ENCODE measurements at regions not wholly inside any gene's neighbourhood (a gene's known extent, or its start where the extent isn't known, plus 50 kb on each side); places are given as distances from the start of the nearest gene placed in this dataset.

DNA sequence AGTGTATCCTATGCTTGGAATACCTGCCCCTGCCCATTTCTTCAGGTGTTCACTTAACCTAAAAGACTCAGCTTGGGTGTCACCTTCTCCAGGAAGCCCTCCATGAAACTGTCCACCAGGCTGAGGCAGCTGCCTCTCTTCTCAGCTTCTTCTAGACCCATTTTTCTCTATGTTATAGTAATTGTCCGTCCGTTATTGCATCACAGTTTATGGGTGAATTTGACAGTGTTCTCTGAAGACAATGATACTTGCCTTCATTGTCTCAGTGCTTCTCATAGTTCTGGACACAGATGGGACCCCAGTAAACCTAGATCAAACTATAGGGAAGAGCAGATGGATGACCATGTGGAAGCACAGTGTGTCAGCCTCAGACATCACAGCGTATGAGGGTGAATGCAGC is 238.0 kb upstream of the MOCS1 start:
- no peak for DNase-seq
- intact Hi-C loops (cut with DNase I; ENCODE audit: low total_unique reads) = no loop called here
- 89 to 93% (median 91%) methylated on average over 3 of the region's 3 CpGs for WGBS, 5 donors
- TF ChIP-seq POLR2AphosphoS5 (IDR thresholded peaks at IDR 0.05) = no peak
- Histone ChIP-seq H3K27me3 (replicated peaks in 1 of 7) (peaks cover 0 to 8% (median 0%) of the 10 kb centered on the region in 7 donors), H3K27ac (no peak overlapping the region), H3K4me3 (no peak overlapping the region), H3K9me3 (no peaks in the 10 kb centered on the region), H3K36me3 (no peaks in the 10 kb centered on the region), H3K4me1 (no peaks in the 10 kb centered on the region)

GRCh38 chr6:40171343-40171742 is 237.1 kb upstream of the MOCS1 start:
- 50 to 81% (median 62%) methylated on average over 1 of the region's 1 CpG for WGBS, 5 donors
- no peaks in the 10 kb centered on the region for H3K9me3 ChIP-seq
- H3K36me3 ChIP-seq = no peaks in the 10 kb centered on the region
- intact Hi-C loops (cut with DNase I; ENCODE audit: low total_unique reads) = no loop called here
- no peak for DNase-seq
- no peaks in the 10 kb centered on the region for H3K4me1 ChIP-seq
- H3K27ac ChIP-seq = no peak overlapping the region
- H3K4me3 ChIP-seq = no peak overlapping the region
- H3K27me3 ChIP-seq (replicated peaks in 1 of 7) = peaks cover 0 to 6% (median 0%) of the 10 kb centered on the region in 7 donors
- TF ChIP-seq POLR2A (IDR thresholded peaks at IDR 0.05) = no peak
- no peak for TF ChIP-seq POLR2AphosphoS5 (IDR thresholded peaks at IDR 0.05)
- no peak for TF ChIP-seq CTCF (IDR thresholded peaks at IDR 0.05 in 8 of 11, conservative IDR thresholded peaks at IDR 0.05 in 3 of 11)

- no peaks in the 10 kb centered on the region for H3K9me3 ChIP-seq
- peaks cover 0 to 5% (median 0%) of the 10 kb centered on the region in 7 donors for H3K27me3 ChIP-seq (replicated peaks in 1 of 7)
- H3K4me1 ChIP-seq = no peaks in the 10 kb centered on the region
- intact Hi-C loops (cut with DNase I; ENCODE audit: low total_unique reads) = no loop called here
- TF ChIP-seq POLR2AphosphoS5 (IDR thresholded peaks at IDR 0.05) (no peak), CTCF (IDR thresholded peaks at IDR 0.05 in 8 of 11, conservative IDR thresholded peaks at IDR 0.05 in 3 of 11) (no peak), POLR2A (IDR thresholded peaks at IDR 0.05) (no peak)
- no peak overlapping the region for H3K27ac ChIP-seq
- DNase-seq = no peak
- H3K36me3 ChIP-seq = no peaks in the 10 kb centered on the region
- WGBS, 5 donors = 48 to 61% (median 58%) methylated on average over 2 of the region's 2 CpGs
- H3K4me3 ChIP-seq = no peak overlapping the region
These were observed 236.6 kb upstream of the MOCS1 start for GRCh38 chr6:40170856-40171255.

DNA sequence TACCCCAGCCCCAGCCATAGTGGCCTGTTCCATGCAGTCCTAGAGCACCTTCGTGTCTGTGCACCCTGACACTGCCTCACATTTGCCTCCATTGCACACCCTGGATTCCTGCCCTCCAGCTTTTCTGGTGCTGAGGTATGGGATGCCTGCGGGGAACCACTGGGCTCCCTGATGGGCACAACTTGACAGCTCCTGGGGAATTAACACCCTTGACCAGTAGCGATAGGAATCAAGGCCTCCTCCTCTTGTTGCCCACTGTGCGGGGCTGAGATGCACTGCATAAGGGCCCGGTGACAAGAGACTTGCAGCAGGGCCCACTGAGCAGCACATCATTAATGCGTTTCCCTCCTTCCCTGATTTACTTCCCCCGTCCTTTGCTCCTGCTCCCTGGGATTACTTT is 235.6 kb upstream of the MOCS1 start:
- Histone ChIP-seq H3K4me1 (no peaks in the 10 kb centered on the region), H3K36me3 (no peaks in the 10 kb centered on the region), H3K9me3 (no peaks in the 10 kb centered on the region), H3K27ac (no peak overlapping the region), H3K27me3 (replicated peaks in 1 of 7) (peaks cover 0 to 5% (median 0%) of the 10 kb centered on the region in 7 donors), H3K4me3 (no peak overlapping the region)
- no peak for DNase-seq
- TF ChIP-seq POLR2AphosphoS5 (IDR thresholded peaks at IDR 0.05) = no peak
- no peak for TF ChIP-seq CTCF (IDR thresholded peaks at IDR 0.05 in 8 of 11, conservative IDR thresholded peaks at IDR 0.05 in 3 of 11)
- no peak for TF ChIP-seq POLR2A (IDR thresholded peaks at IDR 0.05)
- 57 to 69% (median 61%) methylated on average over 7 of the region's 7 CpGs for WGBS, 5 donors
- intact Hi-C loops (cut with DNase I; ENCODE audit: low total_unique reads) = no loop called here

DNA sequence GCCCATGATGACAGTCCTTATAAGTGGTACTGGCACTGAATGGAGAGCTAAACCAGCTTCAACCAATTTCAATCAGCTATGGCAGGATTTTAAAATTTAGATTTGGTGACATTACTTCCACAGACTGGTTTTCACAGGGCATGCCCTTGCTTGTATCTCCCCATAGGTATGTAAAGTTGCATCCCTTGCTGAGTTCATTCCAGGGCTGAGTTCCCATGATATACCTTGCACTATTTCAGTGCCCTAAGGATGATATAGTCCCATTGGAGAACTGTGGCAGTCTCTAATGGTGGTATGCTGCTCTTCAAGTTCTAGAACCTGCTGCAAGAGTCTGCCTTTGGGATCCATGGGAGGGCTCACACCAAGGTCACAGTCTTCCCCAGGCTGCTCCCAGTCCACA is 232.7 kb upstream of the MOCS1 start:
- no peak for TF ChIP-seq POLR2A (IDR thresholded peaks at IDR 0.05)
- TF ChIP-seq POLR2AphosphoS5 (IDR thresholded peaks at IDR 0.05) = no peak
- no peak for TF ChIP-seq CTCF (IDR thresholded peaks at IDR 0.05 in 8 of 11, conservative IDR thresholded peaks at IDR 0.05 in 3 of 11)
- Histone ChIP-seq H3K36me3 (no peaks in the 10 kb centered on the region), H3K9me3 (no peaks in the 10 kb centered on the region), H3K4me3 (no peak overlapping the region), H3K27ac (no peak overlapping the region), H3K4me1 (no peaks in the 10 kb centered on the region), H3K27me3 (replicated peaks in 1 of 7) (peaks cover 0 to 5% (median 0%) of the 10 kb centered on the region in 7 donors)
- no peak for DNase-seq
- intact Hi-C loops (cut with DNase I; ENCODE audit: low total_unique reads) = no loop called here
